ENCODE measurements at regions not wholly inside any gene's neighbourhood (a gene's known extent, or its start where the extent isn't known, plus 50 kb on each side); places are given as distances from the start of the nearest gene placed in this dataset.

- TF ChIP-seq CTCF (conservative IDR thresholded peaks at IDR 0.05; ENCODE audit: low read depth, low read length) (no peak), EZH2 (IDR thresholded peaks at IDR 0.05; ENCODE audit: low read length, unreplicated experiment) (no peak), EZH2phosphoT487 (IDR thresholded peaks at IDR 0.05; ENCODE audit: borderline replicate concordance, low read length) (no peak)
Measured at GRCh38 chr13:71144883-71145282, 722.1 kb downstream of the DACH1 start.
